Ovary (tissue), 3 donors: ENCODE measurements at regions not wholly inside any gene's neighbourhood (a gene's known extent, or its start where the extent isn't known, plus 50 kb on each side); places are given as distances from the start of the nearest gene placed in this dataset.

ENCODE experiments used
- CTCF ChIP-seq, 3 donors: fragments of 450-650 bp in 2 of 3; fragments of 200-600 bp in 1 of 3; IDR thresholded peaks; one replicate each; pipeline versions ENCODE4 v1.5.1 to v1.8.0; 2016 to 2022; ENCODE audit warnings: antibody characterized with exemption in 3 of 3, mild to moderate bottlenecking in 1 of 3
- EP300 ChIP-seq: sonication (generic); formaldehyde crosslinking; IDR thresholded peaks from one replicate; pipeline ENCODE4 v1.6.1; 2017; ENCODE audit warnings: antibody characterized with exemption
- POLR2A ChIP-seq: fragments of 450-650 bp; IDR thresholded peaks from one replicate; pipeline ENCODE4 v1.6.1; 2017; ENCODE audit warnings: antibody characterized with exemption, mild to moderate bottlenecking, moderate library complexity
- donor health status: DM: no; HTN: no; CAD: no.

GRCh38 chr7:86949052-86949778 lies 110.2 kb downstream of the ELAPOR2 start:
- TF ChIP-seq EP300 = no peak
- TF ChIP-seq CTCF (IDR thresholded peaks at IDR 0.05) = no peak
- TF ChIP-seq POLR2A = no peak
